ENCODE measurements at regions not wholly inside any gene's neighbourhood (a gene's known extent, or its start where the extent isn't known, plus 50 kb on each side); places are given as distances from the start of the nearest gene placed in this dataset.

GRCh38 chr2:198325359-198325758 is 521.0 kb downstream of the PLCL1 start:
- TF ChIP-seq, protein P1, sequence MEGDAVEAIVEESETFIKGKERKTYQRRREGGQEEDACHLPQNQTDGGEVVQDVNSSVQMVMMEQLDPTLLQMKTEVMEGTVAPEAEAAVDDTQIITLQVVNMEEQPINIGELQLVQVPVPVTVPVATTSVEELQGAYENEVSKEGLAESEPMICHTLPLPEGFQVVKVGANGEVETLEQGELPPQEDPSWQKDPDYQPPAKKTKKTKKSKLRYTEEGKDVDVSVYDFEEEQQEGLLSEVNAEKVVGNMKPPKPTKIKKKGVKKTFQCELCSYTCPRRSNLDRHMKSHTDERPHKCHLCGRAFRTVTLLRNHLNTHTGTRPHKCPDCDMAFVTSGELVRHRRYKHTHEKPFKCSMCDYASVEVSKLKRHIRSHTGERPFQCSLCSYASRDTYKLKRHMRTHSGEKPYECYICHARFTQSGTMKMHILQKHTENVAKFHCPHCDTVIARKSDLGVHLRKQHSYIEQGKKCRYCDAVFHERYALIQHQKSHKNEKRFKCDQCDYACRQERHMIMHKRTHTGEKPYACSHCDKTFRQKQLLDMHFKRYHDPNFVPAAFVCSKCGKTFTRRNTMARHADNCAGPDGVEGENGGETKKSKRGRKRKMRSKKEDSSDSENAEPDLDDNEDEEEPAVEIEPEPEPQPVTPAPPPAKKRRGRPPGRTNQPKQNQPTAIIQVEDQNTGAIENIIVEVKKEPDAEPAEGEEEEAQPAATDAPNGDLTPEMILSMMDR (conservative IDR thresholded peaks at IDR 0.05; ENCODE audit: low read depth, low read length) = no peak
- no peak for TF ChIP-seq EZH2 (IDR thresholded peaks at IDR 0.05; ENCODE audit: borderline replicate concordance, low read depth, low read length, poor library complexity, severe bottlenecking)

Measured in A673 (cell line).